ENCODE measurements at regions not wholly inside any gene's neighbourhood (a gene's known extent, or its start where the extent isn't known, plus 50 kb on each side); places are given as distances from the start of the nearest gene placed in this dataset.

DNA sequence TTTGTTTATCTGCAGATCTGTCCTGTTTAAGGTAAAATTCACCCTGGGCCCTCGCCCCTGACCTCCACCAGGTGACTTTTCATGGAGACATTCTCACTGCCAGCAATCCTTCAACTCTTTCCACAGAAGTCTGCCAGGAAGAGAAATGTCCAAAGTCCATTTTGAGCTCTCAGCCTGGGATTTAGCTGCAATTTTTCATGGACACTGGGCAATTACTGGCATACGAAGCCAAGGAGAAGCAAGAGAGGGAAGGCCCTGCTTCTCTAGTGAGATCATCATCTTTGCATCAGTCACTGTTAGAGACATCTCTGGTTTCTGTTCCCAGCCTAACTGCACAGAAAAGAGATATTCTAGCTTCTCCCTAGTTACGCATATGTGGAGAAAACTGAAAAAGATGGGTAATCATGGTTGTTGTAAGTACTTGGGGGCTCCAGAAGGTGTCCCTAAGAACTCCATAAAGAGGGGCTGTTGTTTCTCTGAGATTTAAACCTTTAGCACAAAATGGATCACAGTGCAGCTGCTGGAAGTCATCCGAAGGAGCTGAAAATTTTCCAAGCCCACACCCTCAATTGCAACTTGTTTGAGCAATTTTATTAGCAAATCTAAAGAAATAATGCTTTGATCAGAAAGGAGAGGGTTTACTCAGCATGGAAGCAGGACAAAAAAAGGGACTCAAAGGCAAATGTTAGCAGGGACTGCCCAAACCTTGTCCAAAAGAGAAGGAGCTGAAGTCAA, 168.9 kb downstream of the SNX10 start:
- Histone ChIP-seq H3K4me3 (no peak overlapping the region), H3K27me3 (no peaks in the 10 kb centered on the region), H3K4me1 (ENCODE audit: insufficient read depth) (no peaks in the 10 kb centered on the region), H3K9me3 (no peaks in the 10 kb centered on the region), H3K36me3 (no peaks in the 10 kb centered on the region), H3K27ac (no peak overlapping the region)
- no peak for DNase-seq
- 83 to 89% (median 85%) methylated on average over 4 of the region's 4 CpGs for whole genome bisulfite sequencing, 3 donors
- TF ChIP-seq, protein P1, sequence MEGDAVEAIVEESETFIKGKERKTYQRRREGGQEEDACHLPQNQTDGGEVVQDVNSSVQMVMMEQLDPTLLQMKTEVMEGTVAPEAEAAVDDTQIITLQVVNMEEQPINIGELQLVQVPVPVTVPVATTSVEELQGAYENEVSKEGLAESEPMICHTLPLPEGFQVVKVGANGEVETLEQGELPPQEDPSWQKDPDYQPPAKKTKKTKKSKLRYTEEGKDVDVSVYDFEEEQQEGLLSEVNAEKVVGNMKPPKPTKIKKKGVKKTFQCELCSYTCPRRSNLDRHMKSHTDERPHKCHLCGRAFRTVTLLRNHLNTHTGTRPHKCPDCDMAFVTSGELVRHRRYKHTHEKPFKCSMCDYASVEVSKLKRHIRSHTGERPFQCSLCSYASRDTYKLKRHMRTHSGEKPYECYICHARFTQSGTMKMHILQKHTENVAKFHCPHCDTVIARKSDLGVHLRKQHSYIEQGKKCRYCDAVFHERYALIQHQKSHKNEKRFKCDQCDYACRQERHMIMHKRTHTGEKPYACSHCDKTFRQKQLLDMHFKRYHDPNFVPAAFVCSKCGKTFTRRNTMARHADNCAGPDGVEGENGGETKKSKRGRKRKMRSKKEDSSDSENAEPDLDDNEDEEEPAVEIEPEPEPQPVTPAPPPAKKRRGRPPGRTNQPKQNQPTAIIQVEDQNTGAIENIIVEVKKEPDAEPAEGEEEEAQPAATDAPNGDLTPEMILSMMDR (IDR thresholded peaks at IDR 0.05), result no peak
- no peak for TF ChIP-seq POLR2A (IDR thresholded peaks at IDR 0.05)
- TF ChIP-seq EP300 (IDR thresholded peaks at IDR 0.05), result no peak
- intact Hi-C loops (cut with DNase I), result no loop called here

DNA sequence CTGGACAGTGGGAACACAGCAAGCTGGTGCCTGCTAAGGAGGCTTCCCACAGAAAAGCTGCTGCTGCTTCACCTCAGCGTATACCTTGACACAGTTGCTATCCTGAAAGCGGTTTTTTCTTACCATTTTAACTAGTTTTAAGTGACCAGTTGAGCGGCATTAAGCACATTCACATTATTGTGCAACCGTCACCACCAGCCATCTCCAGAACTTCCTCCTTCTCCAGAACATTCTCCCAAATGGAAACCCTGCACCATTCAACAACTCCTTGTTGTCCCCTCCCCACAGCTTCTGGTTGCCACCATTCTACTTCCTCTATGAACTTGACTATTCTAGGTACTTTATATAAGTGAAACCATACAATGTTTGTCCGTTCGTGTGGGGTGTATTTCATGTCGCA, 169.9 kb downstream of the SNX10 start:
- WGBS, 3 donors, result 96% methylated on average over 7 of the region's 7 CpGs
- Histone ChIP-seq H3K4me1 (ENCODE audit: insufficient read depth) (no peaks in the 10 kb centered on the region), H3K27ac (no peak overlapping the region), H3K36me3 (no peaks in the 10 kb centered on the region), H3K9me3 (no peaks in the 10 kb centered on the region), H3K4me3 (no peak overlapping the region), H3K27me3 (no peaks in the 10 kb centered on the region)
- TF ChIP-seq, protein P1 (IDR thresholded peaks at IDR 0.05), result no peak
- TF ChIP-seq POLR2A (IDR thresholded peaks at IDR 0.05), result no peak
- no peak for TF ChIP-seq EP300 (IDR thresholded peaks at IDR 0.05)
- DNase-seq, result no peak
- intact Hi-C loops (cut with DNase I), result no loop called here

GRCh38 chr7:26466007-26466406, 174.3 kb downstream of the SNX10 start:
- no peak for TF ChIP-seq POLR2A (IDR thresholded peaks at IDR 0.05)
- TF ChIP-seq, protein P1 (IDR thresholded peaks at IDR 0.05), result no peak
- no peak for TF ChIP-seq EP300 (IDR thresholded peaks at IDR 0.05)
- H3K9me3 ChIP-seq, result no peaks in the 10 kb centered on the region
- no peak overlapping the region for H3K27ac ChIP-seq
- 86 to 87% (median 86%) methylated on average over 6 of the region's 6 CpGs for WGBS, 3 donors
- no peaks in the 10 kb centered on the region for H3K4me1 ChIP-seq (ENCODE audit: insufficient read depth)
- H3K4me3 ChIP-seq, result no peak overlapping the region
- intact Hi-C loops (cut with DNase I), result no loop called here
- no peaks in the 10 kb centered on the region for H3K36me3 ChIP-seq
- H3K27me3 ChIP-seq, result no peaks in the 10 kb centered on the region
- no peak for DNase-seq

DNA sequence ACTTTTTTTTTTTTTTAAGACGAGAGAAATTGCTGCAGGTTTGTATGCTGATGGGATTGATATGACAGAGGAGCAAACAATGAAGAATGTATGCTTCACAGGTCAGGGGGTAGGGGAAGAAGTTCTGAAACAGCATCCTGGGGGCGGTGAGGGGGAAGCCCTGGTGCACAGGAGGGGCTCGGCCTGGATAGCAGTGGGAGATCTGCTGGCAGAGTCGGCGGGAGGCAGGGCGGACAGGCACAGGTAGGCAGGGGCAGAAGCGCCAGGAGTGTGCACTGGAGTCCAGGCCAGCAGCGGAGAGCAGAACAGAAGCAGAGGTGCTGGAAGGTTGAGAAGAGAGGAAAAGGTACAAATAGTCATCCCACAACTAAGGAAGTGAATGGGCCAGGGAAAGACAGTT, 175.4 kb downstream of the SNX10 start:
- H3K4me1 ChIP-seq (ENCODE audit: insufficient read depth), result no peaks in the 10 kb centered on the region
- TF ChIP-seq POLR2A (IDR thresholded peaks at IDR 0.05) (no peak), EP300 (IDR thresholded peaks at IDR 0.05) (no peak)
- TF ChIP-seq, protein P1 (IDR thresholded peaks at IDR 0.05), result no peak
- H3K27ac ChIP-seq, result no peak overlapping the region
- no peak overlapping the region for H3K4me3 ChIP-seq
- WGBS, 3 donors, result 89 to 92% (median 92%) methylated on average over 8 of the region's 8 CpGs
- H3K9me3 ChIP-seq, result no peaks in the 10 kb centered on the region
- DNase-seq, result no peak
- intact Hi-C loops (cut with DNase I), result no loop called here
- H3K27me3 ChIP-seq, result no peaks in the 10 kb centered on the region
- H3K36me3 ChIP-seq, result no peaks in the 10 kb centered on the region
